ENCODE measurements at regions not wholly inside any gene's neighbourhood (a gene's known extent, or its start where the extent isn't known, plus 50 kb on each side); places are given as distances from the start of the nearest gene placed in this dataset.

DNA sequence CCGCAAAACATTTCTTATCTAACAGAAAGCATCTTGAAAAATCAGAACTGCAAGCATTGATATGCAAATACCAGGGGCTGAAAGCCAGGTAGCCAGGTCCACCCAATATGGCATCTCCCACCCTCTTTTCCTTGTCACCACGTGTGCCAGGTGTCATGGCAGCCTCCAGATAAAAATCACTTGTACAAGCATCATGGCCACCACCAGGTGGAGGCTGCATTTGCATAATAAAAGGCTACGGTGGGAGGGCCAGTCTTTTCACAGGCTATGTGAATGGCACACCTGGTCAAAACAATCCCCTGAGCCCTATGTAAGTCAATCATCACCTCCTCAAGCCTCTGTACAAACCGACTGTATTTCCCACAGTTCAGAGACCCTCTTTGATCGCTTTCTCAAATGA, 1233.1 kb upstream of the ALCAM start:
- no peak for DNase-seq
- Histone ChIP-seq H3K27me3 (no peaks in the 10 kb centered on the region), H3K4me3 (no peak overlapping the region), H3K27ac (no peak overlapping the region), H3K9me3 (replicated peaks in 1 of 3) (peaks cover 0 to 13% (median 0%) of the 10 kb centered on the region in 3 donors), H3K36me3 (replicated peaks in 1 of 2) (no peaks in the 10 kb centered on the region), H3K4me1 (replicated peaks in 1 of 2) (no peaks in the 10 kb centered on the region)
- no peak for TF ChIP-seq CTCF (IDR thresholded peaks at IDR 0.05)
- no peak for TF ChIP-seq POLR2A (IDR thresholded peaks at IDR 0.05)
- intact Hi-C loops (cut with DNase I) = no loop called here
- WGBS, 4 donors = 73 to 95% (median 81%) methylated on average over 5 of the region's 5 CpGs

DNA sequence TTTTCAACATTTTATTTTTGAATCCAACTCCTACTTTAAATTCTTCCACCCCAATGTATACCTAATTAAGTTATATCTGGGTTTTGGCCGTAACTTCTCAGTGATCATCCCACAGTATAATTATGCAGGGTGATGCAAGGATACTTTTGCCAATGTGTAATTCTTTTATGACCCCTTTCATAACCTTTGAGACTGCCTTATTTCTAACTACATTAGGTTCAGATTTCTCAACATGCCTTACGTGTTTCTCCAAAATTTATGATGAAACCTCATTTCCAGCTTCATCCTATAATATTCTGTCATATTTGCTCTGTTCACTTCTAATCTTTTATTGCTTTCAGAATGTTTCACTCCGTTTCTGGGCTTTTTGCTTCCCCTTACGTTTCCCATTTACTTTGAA, 1229.6 kb upstream of the ALCAM start:
- WGBS, 4 donors = 69 to 83% (median 77%) methylated on average over 4 of the region's 4 CpGs
- no peak overlapping the region for H3K4me3 ChIP-seq
- H3K9me3 ChIP-seq (replicated peaks in 1 of 3) = no peaks in the 10 kb centered on the region
- no peak for TF ChIP-seq POLR2A (IDR thresholded peaks at IDR 0.05)
- no peak for TF ChIP-seq CTCF (IDR thresholded peaks at IDR 0.05)
- DNase-seq = no peak
- no peaks in the 10 kb centered on the region for H3K4me1 ChIP-seq (replicated peaks in 1 of 2)
- no peak overlapping the region for H3K27ac ChIP-seq
- intact Hi-C loops (cut with DNase I) = no loop called here
- no peaks in the 10 kb centered on the region for H3K36me3 ChIP-seq (replicated peaks in 1 of 2)
- H3K27me3 ChIP-seq = no peaks in the 10 kb centered on the region

- TF ChIP-seq CTCF (IDR thresholded peaks at IDR 0.05) (no peak), POLR2A (IDR thresholded peaks at IDR 0.05) (no peak)
These were observed 1221.5 kb upstream of the ALCAM start for GRCh38 chr3:104145164-104145563.

DNA sequence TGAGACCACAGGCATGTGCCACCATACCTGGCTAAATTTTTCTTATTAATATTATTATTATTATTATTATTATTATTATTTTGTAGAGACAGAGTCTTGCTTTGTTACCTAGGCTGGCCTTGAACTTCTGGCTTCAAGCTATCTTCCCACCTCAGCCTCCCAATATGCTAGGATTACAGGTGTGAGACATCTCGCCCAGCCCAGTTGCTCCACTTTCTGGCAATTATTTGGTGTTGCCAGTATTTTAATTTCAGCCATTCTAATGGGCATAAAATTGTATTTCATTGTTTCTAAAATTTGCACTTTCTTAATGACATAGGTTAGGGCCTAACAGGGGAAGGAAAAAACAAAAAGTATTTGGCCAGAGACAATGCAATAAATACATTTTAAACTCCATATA, 1217.6 kb upstream of the ALCAM start:
- H3K36me3 ChIP-seq (replicated peaks in 1 of 2) = no peaks in the 10 kb centered on the region
- no peaks in the 10 kb centered on the region for H3K27me3 ChIP-seq
- 54 to 83% (median 77%) methylated on average over 1 of the region's 1 CpG for WGBS, 4 donors
- no peak for DNase-seq
- H3K9me3 ChIP-seq (replicated peaks in 1 of 3) = no peaks in the 10 kb centered on the region
- no peaks in the 10 kb centered on the region for H3K4me1 ChIP-seq (replicated peaks in 1 of 2)
- no peak overlapping the region for H3K27ac ChIP-seq
- intact Hi-C loops (cut with DNase I) = no loop called here
- no peak overlapping the region for H3K4me3 ChIP-seq
- TF ChIP-seq CTCF (IDR thresholded peaks at IDR 0.05) (no peak), POLR2A (IDR thresholded peaks at IDR 0.05) (no peak)

More at GRCh38 chr3:104145164-104145563, 1221.5 kb upstream of the ALCAM start:
- Histone ChIP-seq H3K9me3 (replicated peaks in 1 of 3) (no peaks in the 10 kb centered on the region), H3K27ac (no peak overlapping the region), H3K36me3 (replicated peaks in 1 of 2) (no peaks in the 10 kb centered on the region), H3K27me3 (no peaks in the 10 kb centered on the region), H3K4me3 (no peak overlapping the region), H3K4me1 (replicated peaks in 1 of 2) (no peaks in the 10 kb centered on the region)
- no peak for DNase-seq
- intact Hi-C loops (cut with DNase I) = no loop called here
